ENCODE measurements at regions not wholly inside any gene's neighbourhood (a gene's known extent, or its start where the extent isn't known, plus 50 kb on each side); places are given as distances from the start of the nearest gene placed in this dataset.

GRCh38 chr5:2184563-2185540 lies 302.1 kb upstream of the IRX4 start:
- DNase-seq (ENCODE audit: low read depth), result no peak

GRCh38 chr5:2184026-2184366 lies 301.3 kb upstream of the IRX4 start:
- DNase-seq (ENCODE audit: low read depth), result no peak

GRCh38 chr5:2183154-2184025 lies 300.7 kb upstream of the IRX4 start:
- no peak for DNase-seq (ENCODE audit: low read depth)

GRCh38 chr5:2182020-2182419 lies 299.3 kb upstream of the IRX4 start:
- no peak for DNase-seq (ENCODE audit: low read depth)

GRCh38 chr5:2181557-2181956 lies 298.8 kb upstream of the IRX4 start:
- DNase-seq (ENCODE audit: low read depth), result no peak

GRCh38 chr5:2181149-2181548 lies 298.4 kb upstream of the IRX4 start:
- DNase-seq (ENCODE audit: low read depth), result no peak

- DNase-seq (ENCODE audit: low read depth), result no peak
Measured at GRCh38 chr5:2180456-2180855, 297.7 kb upstream of the IRX4 start.

- no peak for DNase-seq (ENCODE audit: low read depth)
Measured at GRCh38 chr5:2179861-2180260, 297.1 kb upstream of the IRX4 start.

GRCh38 chr5:2178528-2178927 lies 295.8 kb upstream of the IRX4 start:
- DNase-seq (ENCODE audit: low read depth), result no peak

GRCh38 chr5:2178071-2178477 lies 295.3 kb upstream of the IRX4 start:
- DNase-seq (ENCODE audit: low read depth), result no peak

- no peak for DNase-seq (ENCODE audit: low read depth)
Measured at GRCh38 chr5:2177244-2177643, 294.5 kb upstream of the IRX4 start.

GRCh38 chr5:2176581-2176980 lies 293.9 kb upstream of the IRX4 start:
- no peak for DNase-seq (ENCODE audit: low read depth)

- no peak for DNase-seq (ENCODE audit: low read depth)
Measured at GRCh38 chr5:2175842-2176404, 293.2 kb upstream of the IRX4 start.

- no peak for DNase-seq (ENCODE audit: low read depth)
Measured at GRCh38 chr5:2175041-2175440, 292.3 kb upstream of the IRX4 start.

- no peak for DNase-seq (ENCODE audit: low read depth)
Measured at GRCh38 chr5:2174538-2174937, 291.8 kb upstream of the IRX4 start.

GRCh38 chr5:2173151-2173834 lies 290.6 kb upstream of the IRX4 start:
- DNase-seq (ENCODE audit: low read depth), result no peak

GRCh38 chr5:2172471-2172870 lies 289.7 kb upstream of the IRX4 start:
- no peak for DNase-seq (ENCODE audit: low read depth)

- no peak for DNase-seq (ENCODE audit: low read depth)
Measured at GRCh38 chr5:2170761-2171160, 288.0 kb upstream of the IRX4 start.

- DNase-seq (ENCODE audit: low read depth), result no peak
Measured at GRCh38 chr5:2169850-2170760, 287.4 kb upstream of the IRX4 start.

- DNase-seq (ENCODE audit: low read depth), result no peak
Measured at GRCh38 chr5:2169430-2169808, 286.7 kb upstream of the IRX4 start.

Measured in amniotic epithelial cell (primary cell).